Glutamatergic neuron (in vitro differentiated cells): ENCODE measurements at regions not wholly inside any gene's neighbourhood (a gene's known extent, or its start where the extent isn't known, plus 50 kb on each side); places are given as distances from the start of the nearest gene placed in this dataset.

Experiments used
- DNase-seq: peaks from one replicate; pipeline ENCODE4 v3.0.0; 2022
- H3K27ac Mint-ChIP-seq: one replicate; pipeline ENCODE4 v1.8.0; 2020; ENCODE audit warnings: mild to moderate bottlenecking, mixed read lengths, inconsistent platforms; ENCODE audit not compliant: unreplicated experiment
- H3K27me3 Mint-ChIP-seq: one replicate; pipeline ENCODE4 v1.8.0; 2020; ENCODE audit warnings: mild to moderate bottlenecking, moderate library complexity, mixed read lengths, inconsistent platforms; ENCODE audit not compliant: unreplicated experiment
- H3K36me3 Mint-ChIP-seq: one replicate; pipeline ENCODE4 v1.8.0; 2020; ENCODE audit warnings: mild to moderate bottlenecking, mixed read lengths, inconsistent platforms; ENCODE audit not compliant: unreplicated experiment
- H3K4me1 Mint-ChIP-seq: one replicate; pipeline ENCODE4 v1.8.0; 2020; ENCODE audit warnings: mild to moderate bottlenecking, low read depth, mixed read lengths, inconsistent platforms; ENCODE audit not compliant: unreplicated experiment
- H3K4me3 Mint-ChIP-seq: one replicate; pipeline ENCODE4 v1.8.0; 2020; ENCODE audit warnings: mild to moderate bottlenecking, mixed read lengths, inconsistent platforms; ENCODE audit not compliant: unreplicated experiment
- H3K9me3 Mint-ChIP-seq: one replicate; pipeline ENCODE4 v1.8.0; 2020; ENCODE audit warnings: mild to moderate bottlenecking, moderate library complexity, mixed read lengths, inconsistent platforms; ENCODE audit not compliant: unreplicated experiment
- TF ChIP-seq, protein P1 (sequence below): fragments of 200-600 bp; sonication (generic); IDR thresholded peaks from one replicate; pipeline ENCODE4 v1.5.0; 2021; ENCODE audit not compliant: partially characterized antibody, unreplicated experiment

DNA sequence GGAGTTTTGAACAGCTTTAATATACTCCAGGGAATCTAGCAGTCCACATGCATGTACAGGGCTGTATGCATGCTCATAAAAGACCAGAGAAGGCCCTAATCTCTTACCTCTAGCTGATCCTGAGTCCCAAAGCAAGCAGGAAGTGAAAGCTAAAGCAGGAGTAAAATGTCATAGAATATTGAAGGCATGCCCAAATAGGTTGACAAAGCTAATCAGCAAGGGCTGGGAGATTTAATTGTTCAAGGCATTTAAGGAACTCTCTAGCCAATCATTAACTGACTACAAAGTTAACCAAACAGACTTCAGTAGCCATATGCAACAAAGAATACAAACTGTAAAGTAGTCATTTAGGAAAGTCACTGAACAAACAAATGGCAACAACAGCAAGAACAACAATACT is 85.8 kb upstream of the KBTBD8 start:
- Mint-ChIP-seq H3K4me3 (no peak overlapping the region), H3K9me3 (peaks cover 8% of the 10 kb centered on the region), H3K27me3 (no peaks in the 10 kb centered on the region), H3K36me3 (peaks cover 5% of the 10 kb centered on the region), H3K4me1 (no peaks in the 10 kb centered on the region), H3K27ac (no peak overlapping the region)
- TF ChIP-seq, protein P1, sequence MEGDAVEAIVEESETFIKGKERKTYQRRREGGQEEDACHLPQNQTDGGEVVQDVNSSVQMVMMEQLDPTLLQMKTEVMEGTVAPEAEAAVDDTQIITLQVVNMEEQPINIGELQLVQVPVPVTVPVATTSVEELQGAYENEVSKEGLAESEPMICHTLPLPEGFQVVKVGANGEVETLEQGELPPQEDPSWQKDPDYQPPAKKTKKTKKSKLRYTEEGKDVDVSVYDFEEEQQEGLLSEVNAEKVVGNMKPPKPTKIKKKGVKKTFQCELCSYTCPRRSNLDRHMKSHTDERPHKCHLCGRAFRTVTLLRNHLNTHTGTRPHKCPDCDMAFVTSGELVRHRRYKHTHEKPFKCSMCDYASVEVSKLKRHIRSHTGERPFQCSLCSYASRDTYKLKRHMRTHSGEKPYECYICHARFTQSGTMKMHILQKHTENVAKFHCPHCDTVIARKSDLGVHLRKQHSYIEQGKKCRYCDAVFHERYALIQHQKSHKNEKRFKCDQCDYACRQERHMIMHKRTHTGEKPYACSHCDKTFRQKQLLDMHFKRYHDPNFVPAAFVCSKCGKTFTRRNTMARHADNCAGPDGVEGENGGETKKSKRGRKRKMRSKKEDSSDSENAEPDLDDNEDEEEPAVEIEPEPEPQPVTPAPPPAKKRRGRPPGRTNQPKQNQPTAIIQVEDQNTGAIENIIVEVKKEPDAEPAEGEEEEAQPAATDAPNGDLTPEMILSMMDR: no peak
- no peak for DNase-seq

- Mint-ChIP-seq H3K27me3 (no peaks in the 10 kb centered on the region), H3K27ac (no peak overlapping the region), H3K4me1 (peaks cover 3% of the 10 kb centered on the region), H3K9me3 (no peaks in the 10 kb centered on the region), H3K4me3 (no peak overlapping the region), H3K36me3 (no peaks in the 10 kb centered on the region)
- no peak for DNase-seq
- TF ChIP-seq, protein P1: no peak
Observed at GRCh38 chr3:66922058-66922457, 76.0 kb upstream of the KBTBD8 start.

DNA sequence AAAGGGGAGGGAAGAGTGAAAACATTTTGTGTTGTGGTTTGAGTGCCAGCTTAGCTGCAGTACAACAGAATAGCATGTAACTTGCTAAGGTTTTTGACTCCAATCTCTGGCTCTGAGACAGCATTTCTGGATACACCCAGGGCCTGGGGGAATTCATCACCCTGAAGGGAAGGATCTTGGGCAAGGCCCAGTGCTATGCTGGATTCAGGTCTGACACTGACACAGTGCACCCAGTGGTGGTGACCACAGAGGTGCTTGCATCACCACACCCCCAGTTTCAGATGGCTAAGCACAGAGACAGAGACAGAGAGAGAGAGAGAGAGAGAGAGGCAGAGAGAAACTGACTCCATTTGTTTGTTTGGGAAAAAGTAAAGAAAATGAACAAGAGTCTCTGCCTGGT is 74.1 kb upstream of the KBTBD8 start:
- Mint-ChIP-seq H3K4me1 (peaks cover 3% of the 10 kb centered on the region), H3K9me3 (no peaks in the 10 kb centered on the region), H3K27me3 (no peaks in the 10 kb centered on the region), H3K36me3 (no peaks in the 10 kb centered on the region), H3K27ac (no peak overlapping the region), H3K4me3 (no peak overlapping the region)
- TF ChIP-seq, protein P1: no peak
- DNase-seq: no peak

GRCh38 chr3:66928252-66928651 is 69.9 kb upstream of the KBTBD8 start:
- Mint-ChIP-seq H3K27ac (no peak overlapping the region), H3K4me1 (peaks cover 5% of the 10 kb centered on the region), H3K27me3 (no peaks in the 10 kb centered on the region), H3K36me3 (no peaks in the 10 kb centered on the region), H3K4me3 (no peak overlapping the region), H3K9me3 (no peaks in the 10 kb centered on the region)
- TF ChIP-seq, protein P1: no peak
- DNase-seq: no peak

GRCh38 chr3:66931291-66931690 is 66.8 kb upstream of the KBTBD8 start:
- H3K27ac Mint-ChIP-seq: no peak overlapping the region
- H3K27me3 Mint-ChIP-seq: no peaks in the 10 kb centered on the region
- TF ChIP-seq, protein P1: no peak
- DNase-seq: no peak
- H3K36me3 Mint-ChIP-seq: no peaks in the 10 kb centered on the region
- no peaks in the 10 kb centered on the region for H3K9me3 Mint-ChIP-seq
- H3K4me1 Mint-ChIP-seq: peaks cover 5% of the 10 kb centered on the region
- H3K4me3 Mint-ChIP-seq: no peak overlapping the region
